CD4-positive, alpha-beta memory T cell (primary cell): ENCODE measurements at regions not wholly inside any gene's neighbourhood (a gene's known extent, or its start where the extent isn't known, plus 50 kb on each side); places are given as distances from the start of the nearest gene placed in this dataset.

Experiments used
- CTCF ChIA-PET: fragments of 350-600 bp; sonication (Branson Sonifier 250); formaldehyde crosslinking; loops from one replicate; lab custom pipeline; 2021; ENCODE audit warnings: inconsistent platforms; ENCODE audit not compliant: partially characterized antibody; lab: Charles Lee
- POLR2A ChIA-PET: fragments of 350-600 bp; sonication (Branson Sonifier 250); formaldehyde crosslinking; loops from one replicate; lab custom pipeline; 2021; ENCODE audit not compliant: partially characterized antibody; lab: Charles Lee
- DNase-seq, 5 donors: peaks; one replicate each; pipeline versions ENCODE4 v3.0.0 to v3.0.0-alpha.2; 2020 to 2022; ENCODE audit warnings: mixed read lengths in 1 of 5
- H3K27ac ChIP-seq: one replicate; pipeline ENCODE4 v1.7.0; 2013; ENCODE audit warnings: low read depth, low read length
- H3K27me3 ChIP-seq: 2 replicates; pipeline ENCODE4 v1.7.0; 2013; ENCODE audit warnings: mild to moderate bottlenecking, low read length, moderate library complexity; ENCODE audit not compliant: insufficient read depth
- H3K36me3 ChIP-seq: 2 replicates; pipeline ENCODE4 v1.7.0; 2013; ENCODE audit warnings: mild to moderate bottlenecking, low read length, moderate library complexity; ENCODE audit not compliant: insufficient read depth
- H3K4me1 ChIP-seq: 2 replicates; pipeline ENCODE4 v1.7.0; 2013; ENCODE audit warnings: mild to moderate bottlenecking, low read length, moderate library complexity; ENCODE audit not compliant: insufficient read depth
- H3K4me3 ChIP-seq, 2 donors: one replicate each; pipeline ENCODE4 v1.7.0; 2013; ENCODE audit warnings: low read length in 2 of 2, mild to moderate bottlenecking in 1 of 2
- H3K9me3 ChIP-seq, 2 donors: one replicate each; pipeline ENCODE4 v1.7.0; 2013; ENCODE audit warnings: low read length in 2 of 2, control low read depth in 1 of 2; ENCODE audit not compliant: control insufficient read depth in 1 of 2
- H3K27ac Mint-ChIP-seq, 7 donors: one replicate each; pipeline ENCODE4 v1.8.0; 2020 to 2021; ENCODE audit warnings: mixed read lengths in 7 of 7, mild to moderate bottlenecking in 6 of 7, inconsistent platforms in 3 of 7, moderate library complexity in 3 of 7
- H3K27me3 Mint-ChIP-seq, 2 donors: one replicate each; pipeline ENCODE4 v1.8.0; 2020 to 2021; ENCODE audit warnings: mixed read lengths in 2 of 2
- H3K36me3 Mint-ChIP-seq, 2 donors: one replicate each; pipeline ENCODE4 v1.8.0; 2020 to 2021; ENCODE audit warnings: mixed read lengths in 2 of 2, inconsistent platforms in 1 of 2, mild to moderate bottlenecking in 1 of 2
- H3K4me1 Mint-ChIP-seq, 4 donors: one replicate each; pipeline ENCODE4 v1.8.0; 2020 to 2021; ENCODE audit warnings: mixed read lengths in 4 of 4, mild to moderate bottlenecking in 1 of 4
- H3K4me3 Mint-ChIP-seq, 8 donors: one replicate each; pipeline ENCODE4 v1.8.0; 2020 to 2021; ENCODE audit warnings: mixed read lengths in 8 of 8, mild to moderate bottlenecking in 7 of 8, moderate library complexity in 6 of 8, inconsistent platforms in 3 of 8
- H3K9me3 Mint-ChIP-seq, 8 donors: one replicate each; pipeline ENCODE4 v1.8.0; 2020 to 2021; ENCODE audit warnings: mixed read lengths in 8 of 8, mild to moderate bottlenecking in 5 of 8, inconsistent platforms in 3 of 8, moderate library complexity in 1 of 8
- intact Hi-C: fragments of 100-400 bp; cut with micrococcal nuclease; formaldehyde crosslinking; loops from one replicate; pipeline ENCODE4 v1.15.1; 2023

GRCh38 chr16:85422632-85423550, 190.2 kb upstream of the GSE1 start:
- ChIA-PET POLR2A (no interaction called here), CTCF (interaction anchor here (0.7 to 6.5 kb wide), 8 partner anchors 13 to 195 kb away, joined by 3 to 77 read pairs (median 8); partner anchors contain the start of gene GSE1)
- Histone ChIP-seq H3K27ac (no peak overlapping the region), H3K4me1 (no peaks in the 10 kb centered on the region), H3K4me3 (no peak overlapping the region), H3K27me3 (no peaks in the 10 kb centered on the region), H3K36me3 (no peaks in the 10 kb centered on the region), H3K9me3 (no peaks in the 10 kb centered on the region)
- Mint-ChIP-seq H3K9me3 (no peaks in the 10 kb centered on the region), H3K27ac (no peak overlapping the region), H3K36me3 (no peaks in the 10 kb centered on the region), H3K4me1 (peaks cover 0 to 2% (median under 1%) of the 10 kb centered on the region in 4 donors), H3K4me3 (no peak overlapping the region), H3K27me3 (peaks cover 5 to 10% of the 10 kb centered on the region in 2 donors)
- DNase-seq = no peak
- intact Hi-C loops = loop anchor here (5.0 kb wide), 1 partner anchor 134 kb away; no protein-coding TSS in a partner anchor

- Histone ChIP-seq H3K4me3 (no peak overlapping the region), H3K4me1 (no peaks in the 10 kb centered on the region), H3K27me3 (no peaks in the 10 kb centered on the region), H3K9me3 (no peaks in the 10 kb centered on the region), H3K36me3 (no peaks in the 10 kb centered on the region), H3K27ac (no peak overlapping the region)
- ChIA-PET POLR2A (no interaction called here), CTCF (interaction anchor here (1.2 to 6.5 kb wide), 2 partner anchors 23 to 188 kb away, joined by 3 to 77 read pairs; partner anchors contain the start of gene GSE1)
- no peaks in the 10 kb centered on the region for H3K36me3 Mint-ChIP-seq
- no peak overlapping the region for H3K27ac Mint-ChIP-seq
- DNase-seq = no peak
- H3K4me3 Mint-ChIP-seq = no peak overlapping the region
- intact Hi-C loops = loop anchor here (5.0 kb wide), 1 partner anchor 134 kb away; no protein-coding TSS in a partner anchor
- no peaks in the 10 kb centered on the region for H3K9me3 Mint-ChIP-seq
- H3K4me1 Mint-ChIP-seq = peaks cover 0 to 2% (median under 1%) of the 10 kb centered on the region in 4 donors
- peaks cover 4 to 10% of the 10 kb centered on the region in 2 donors for H3K27me3 Mint-ChIP-seq
These were observed 189.5 kb upstream of the GSE1 start for GRCh38 chr16:85423631-85424030.

DNA sequence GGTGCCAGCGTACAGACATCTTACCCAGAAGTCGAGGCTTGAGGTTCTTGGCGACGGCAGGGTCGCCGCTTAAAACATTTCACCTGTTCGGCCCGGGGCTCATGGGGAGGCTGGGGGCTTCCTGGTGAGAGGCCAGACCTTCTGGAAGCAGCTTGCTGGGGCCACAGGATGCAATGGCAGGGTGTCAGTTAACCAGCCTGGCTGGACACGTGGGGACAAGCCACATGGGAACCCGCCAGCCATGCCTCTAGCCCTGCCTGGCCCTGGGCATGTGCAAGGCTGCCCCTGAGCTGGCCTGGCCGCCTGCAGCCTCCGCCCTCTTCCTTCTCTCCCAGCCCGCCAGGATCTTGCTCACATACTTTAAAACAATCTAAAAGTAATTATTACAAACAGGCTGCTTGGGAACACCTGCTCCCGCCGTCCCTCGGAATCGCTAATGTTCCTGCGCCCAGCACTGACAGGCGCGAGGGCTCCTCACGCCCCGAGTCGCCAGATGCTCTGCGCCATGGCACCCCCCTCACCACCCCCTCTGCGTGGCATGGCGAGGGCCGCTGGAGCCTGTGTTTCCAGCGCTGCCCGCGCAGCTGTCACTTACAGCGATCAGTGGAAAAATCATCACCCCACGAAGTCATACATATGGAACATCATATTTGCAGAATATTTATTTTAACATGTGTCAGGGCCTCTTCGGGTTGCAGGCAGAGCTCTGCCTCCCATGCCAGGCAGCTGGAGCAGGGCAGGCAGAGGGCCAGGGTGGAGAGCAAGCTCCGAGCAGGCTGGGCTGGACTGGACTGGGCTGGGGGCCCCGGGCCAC, 188.7 kb upstream of the GSE1 start:
- no peak overlapping the region for H3K27ac Mint-ChIP-seq
- no peaks in the 10 kb centered on the region for H3K36me3 Mint-ChIP-seq
- peaks cover 4 to 10% of the 10 kb centered on the region in 2 donors for H3K27me3 Mint-ChIP-seq
- no peak overlapping the region for H3K27ac ChIP-seq
- H3K4me3 Mint-ChIP-seq = no peak overlapping the region
- DNase-seq = no peak
- no peaks in the 10 kb centered on the region for H3K4me1 ChIP-seq
- intact Hi-C loops = loop anchor here (5.0 kb wide), 1 partner anchor 133 kb away; no protein-coding TSS in a partner anchor
- ChIA-PET POLR2A (no interaction called here), CTCF (interaction anchor here (1.3 to 1.4 kb wide), 2 partner anchors 185 to 192 kb away, joined by 3 to 7 read pairs; no protein-coding TSS in a partner anchor)
- H3K27me3 ChIP-seq = no peaks in the 10 kb centered on the region
- no peak overlapping the region for H3K4me3 ChIP-seq
- H3K36me3 ChIP-seq = no peaks in the 10 kb centered on the region
- H3K9me3 Mint-ChIP-seq = no peaks in the 10 kb centered on the region
- peaks cover 0 to 2% (median under 1%) of the 10 kb centered on the region in 4 donors for H3K4me1 Mint-ChIP-seq
- H3K9me3 ChIP-seq = no peaks in the 10 kb centered on the region

GRCh38 chr16:85425074-85425662, 188.0 kb upstream of the GSE1 start:
- H3K27me3 ChIP-seq = no peaks in the 10 kb centered on the region
- H3K9me3 ChIP-seq = no peaks in the 10 kb centered on the region
- H3K27ac ChIP-seq = no peak overlapping the region
- no peaks in the 10 kb centered on the region for H3K36me3 ChIP-seq
- H3K27me3 Mint-ChIP-seq = peaks cover 4 to 11% of the 10 kb centered on the region in 2 donors
- DNase-seq = no peak
- intact Hi-C loops = no loop called here
- peak overlapping the region in 1 of 7 donors; percentile 42 for H3K27ac Mint-ChIP-seq
- CTCF ChIA-PET = interaction anchor here (1.3 to 1.4 kb wide), 3 partner anchors 184 to 191 kb away, joined by 3 to 7 read pairs (median 3); no protein-coding TSS in a partner anchor
- no peak overlapping the region for H3K4me3 Mint-ChIP-seq
- POLR2A ChIA-PET = no interaction called here
- no peak overlapping the region for H3K4me3 ChIP-seq
- H3K4me1 ChIP-seq = no peaks in the 10 kb centered on the region
- peaks cover 0 to 2% (median under 1%) of the 10 kb centered on the region in 4 donors for H3K4me1 Mint-ChIP-seq
- H3K36me3 Mint-ChIP-seq = no peaks in the 10 kb centered on the region
- H3K9me3 Mint-ChIP-seq = no peaks in the 10 kb centered on the region

- Mint-ChIP-seq H3K27ac (no peak overlapping the region), H3K4me1 (no peaks in the 10 kb centered on the region)
- POLR2A ChIA-PET = no interaction called here
These were observed 186.3 kb upstream of the GSE1 start for GRCh38 chr16:85426806-85427205.

DNA sequence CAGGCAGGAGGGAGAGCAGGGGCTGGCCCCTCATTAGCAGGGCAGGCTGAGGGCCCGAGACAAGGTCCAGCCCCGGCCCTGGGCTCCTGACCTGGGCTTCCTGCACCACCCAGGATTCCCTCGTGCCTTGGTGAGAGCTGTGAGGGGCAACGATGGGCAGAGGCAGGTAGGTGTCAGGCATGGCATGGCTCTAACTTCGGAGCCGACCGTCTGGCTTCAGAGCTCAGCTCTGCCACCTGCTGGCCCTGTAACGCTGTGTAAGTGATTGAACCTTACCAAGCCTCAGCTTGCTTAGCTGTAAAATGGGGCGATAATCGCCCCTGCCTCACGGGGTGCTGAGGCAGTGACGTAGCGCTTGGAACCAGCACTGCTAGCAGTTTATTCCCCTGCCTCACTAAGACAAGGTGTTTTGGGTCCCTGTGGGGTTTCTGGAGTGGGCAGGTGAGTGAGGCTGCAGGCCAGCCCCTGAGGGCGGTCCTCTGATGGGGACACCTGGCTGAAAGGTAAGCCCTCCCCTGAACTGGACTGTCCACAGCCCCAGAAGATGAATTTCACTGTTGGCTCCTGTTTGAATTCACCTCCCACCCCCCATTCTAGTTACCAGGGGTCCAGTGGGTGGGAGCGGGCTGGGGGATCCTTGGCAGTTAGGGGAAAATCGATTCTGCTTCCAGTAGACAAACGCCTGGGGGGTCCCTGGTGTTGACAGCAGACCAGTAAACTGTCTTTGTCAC, 184.8 kb upstream of the GSE1 start:
- no peaks in the 10 kb centered on the region for H3K36me3 Mint-ChIP-seq
- H3K27me3 Mint-ChIP-seq = peaks cover 4 to 11% of the 10 kb centered on the region in 2 donors
- Histone ChIP-seq H3K27ac (no peak overlapping the region), H3K4me3 (no peak overlapping the region), H3K36me3 (no peaks in the 10 kb centered on the region), H3K9me3 (no peaks in the 10 kb centered on the region), H3K27me3 (no peaks in the 10 kb centered on the region), H3K4me1 (no peaks in the 10 kb centered on the region)
- no peak overlapping the region for H3K27ac Mint-ChIP-seq
- CTCF ChIA-PET = interaction anchor here (0.7 to 3.1 kb wide), 8 partner anchors 9 to 188 kb away, joined by 3 to 13 read pairs (median 3); no protein-coding TSS in a partner anchor
- no peak overlapping the region for H3K4me3 Mint-ChIP-seq
- intact Hi-C loops = no loop called here
- POLR2A ChIA-PET = interaction anchor here (1.3 to 1.7 kb wide), 2 partner anchors 21 to 185 kb away, joined by 3 read pairs; partner anchors contain the start of gene GSE1
- H3K9me3 Mint-ChIP-seq = no peaks in the 10 kb centered on the region
- H3K4me1 Mint-ChIP-seq = peaks cover 0 to under 1% (median 0%) of the 10 kb centered on the region in 4 donors
- DNase-seq = peak in 3 of 5 donors; percentile 32 to 41 (median 39)

More at GRCh38 chr16:85426806-85427205, 186.3 kb upstream of the GSE1 start:
- Histone ChIP-seq H3K36me3 (no peaks in the 10 kb centered on the region), H3K9me3 (no peaks in the 10 kb centered on the region), H3K27me3 (no peaks in the 10 kb centered on the region), H3K4me3 (no peak overlapping the region), H3K4me1 (no peaks in the 10 kb centered on the region), H3K27ac (no peak overlapping the region)
- H3K27me3 Mint-ChIP-seq = peaks cover 4 to 11% of the 10 kb centered on the region in 2 donors
- no peaks in the 10 kb centered on the region for H3K9me3 Mint-ChIP-seq
- intact Hi-C loops = no loop called here
- CTCF ChIA-PET = interaction anchor here (0.9 to 3.1 kb wide), 2 partner anchors 143 to 190 kb away, joined by 3 to 13 read pairs; no protein-coding TSS in a partner anchor
- no peak overlapping the region for H3K4me3 Mint-ChIP-seq
- no peaks in the 10 kb centered on the region for H3K36me3 Mint-ChIP-seq
- DNase-seq = no peak
